B cell (primary cell): ENCODE measurements at regions not wholly inside any gene's neighbourhood (a gene's known extent, or its start where the extent isn't known, plus 50 kb on each side); places are given as distances from the start of the nearest gene placed in this dataset.

Source experiments
- EZH2 ChIP-seq: IDR thresholded peaks from 2 replicates; pipeline ENCODE4 v1.6.1; 2012; ENCODE audit warnings: borderline replicate concordance, low read depth, mild to moderate bottlenecking, moderate library complexity, low read length; ENCODE audit not compliant: insufficient read depth, poor library complexity, severe bottlenecking
- TF ChIP-seq, protein P1 (sequence below): fragments of 200-600 bp; IDR thresholded peaks from one replicate; pipeline ENCODE4 v1.8.0; 2022; ENCODE audit warnings: antibody characterized with exemption, mild to moderate bottlenecking

DNA sequence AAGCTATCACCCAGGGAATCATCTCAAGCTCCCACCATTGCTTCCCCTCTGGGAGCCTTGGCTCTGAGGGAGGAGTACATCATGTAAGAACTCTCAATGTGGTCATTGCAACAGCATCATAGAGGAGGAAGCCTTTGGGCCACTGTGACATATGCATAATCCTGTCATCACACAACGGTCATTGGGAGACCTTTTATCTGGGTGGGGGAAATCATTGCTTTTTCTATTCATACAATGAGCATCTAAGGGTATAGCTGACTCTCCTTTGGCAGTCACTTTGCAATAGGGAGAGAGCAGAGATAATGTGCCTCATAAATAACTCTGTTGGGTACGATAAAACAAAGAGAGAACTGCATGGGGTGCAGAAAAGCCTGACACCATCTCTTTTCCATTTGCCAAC is 155.2 kb upstream of the KCNIP4 start:
- TF ChIP-seq, protein P1, sequence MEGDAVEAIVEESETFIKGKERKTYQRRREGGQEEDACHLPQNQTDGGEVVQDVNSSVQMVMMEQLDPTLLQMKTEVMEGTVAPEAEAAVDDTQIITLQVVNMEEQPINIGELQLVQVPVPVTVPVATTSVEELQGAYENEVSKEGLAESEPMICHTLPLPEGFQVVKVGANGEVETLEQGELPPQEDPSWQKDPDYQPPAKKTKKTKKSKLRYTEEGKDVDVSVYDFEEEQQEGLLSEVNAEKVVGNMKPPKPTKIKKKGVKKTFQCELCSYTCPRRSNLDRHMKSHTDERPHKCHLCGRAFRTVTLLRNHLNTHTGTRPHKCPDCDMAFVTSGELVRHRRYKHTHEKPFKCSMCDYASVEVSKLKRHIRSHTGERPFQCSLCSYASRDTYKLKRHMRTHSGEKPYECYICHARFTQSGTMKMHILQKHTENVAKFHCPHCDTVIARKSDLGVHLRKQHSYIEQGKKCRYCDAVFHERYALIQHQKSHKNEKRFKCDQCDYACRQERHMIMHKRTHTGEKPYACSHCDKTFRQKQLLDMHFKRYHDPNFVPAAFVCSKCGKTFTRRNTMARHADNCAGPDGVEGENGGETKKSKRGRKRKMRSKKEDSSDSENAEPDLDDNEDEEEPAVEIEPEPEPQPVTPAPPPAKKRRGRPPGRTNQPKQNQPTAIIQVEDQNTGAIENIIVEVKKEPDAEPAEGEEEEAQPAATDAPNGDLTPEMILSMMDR: no peak
- TF ChIP-seq EZH2: no peak
